Caco-2 (cell line): ENCODE measurements at regions not wholly inside any gene's neighbourhood (a gene's known extent, or its start where the extent isn't known, plus 50 kb on each side); places are given as distances from the start of the nearest gene placed in this dataset.

ENCODE experiments used
- BruUV-seq: library from RNA; stranded (reverse); fragments of 400-500 nt; replicated peaks from 2 replicates; lab custom pipeline; 2021; lab: Mats Ljungman, UMichigan
- CTCF ChIA-PET: fragments of 300-600 bp; sonication (Branson Sonifier 250); formaldehyde crosslinking; loops from one replicate; lab custom pipeline; 2022; ENCODE audit warnings: antibody characterized with exemption; lab: Charles Lee
- POLR2A ChIA-PET: fragments of 300-600 bp; sonication (Branson Sonifier 250); formaldehyde crosslinking; loops from one replicate; lab custom pipeline; 2022; ENCODE audit warnings: antibody characterized with exemption; lab: Charles Lee
- DNase-seq, 2 experiments: peaks; one replicate each; pipeline versions ENCODE4 v3.0.0 to v3.0.0-alpha.2; 2020 to 2022
- H3K27me3 ChIP-seq: replicated peaks from 2 replicates; pipeline ENCODE4 v1.6.0; 2011; ENCODE audit warnings: low read length; ENCODE audit not compliant: control insufficient read depth, insufficient read depth
- H3K36me3 ChIP-seq: 2 replicates; pipeline ENCODE4 v1.5.1; 2011; ENCODE audit warnings: low read length; ENCODE audit not compliant: control insufficient read depth, insufficient read depth
- H3K4me1 ChIP-seq: fragments of 250-450 bp; sonication (Bioruptor Pico); 2 replicates; pipeline ENCODE4 v1.5.1; 2020; ENCODE audit warnings: mild to moderate bottlenecking
- H3K4me3 ChIP-seq: 2 replicates; pipeline ENCODE4 v1.5.1; 2011; ENCODE audit warnings: low read depth, mild to moderate bottlenecking, control low read depth, low read length
- H3K9me3 ChIP-seq: fragments of 250-450 bp; sonication (Bioruptor Pico); 2 replicates; pipeline ENCODE4 v1.5.1; 2020; ENCODE audit warnings: mild to moderate bottlenecking, moderate library complexity
- H3K27ac Mint-ChIP-seq: one replicate; pipeline ENCODE4 v1.8.0; 2022; ENCODE audit warnings: mixed read lengths; ENCODE audit not compliant: unreplicated experiment
- H3K27me3 Mint-ChIP-seq: one replicate; pipeline ENCODE4 v1.8.0; 2022; ENCODE audit warnings: mixed read lengths; ENCODE audit not compliant: insufficient read depth, unreplicated experiment
- H3K36me3 Mint-ChIP-seq: one replicate; pipeline ENCODE4 v1.8.0; 2022; ENCODE audit warnings: mild to moderate bottlenecking, mixed read lengths; ENCODE audit not compliant: insufficient read depth, unreplicated experiment
- H3K4me1 Mint-ChIP-seq: one replicate; pipeline ENCODE4 v1.8.0; 2022; ENCODE audit warnings: low read depth, mixed read lengths; ENCODE audit not compliant: unreplicated experiment
- H3K4me3 Mint-ChIP-seq: one replicate; pipeline ENCODE4 v1.8.0; 2022; ENCODE audit warnings: mild to moderate bottlenecking, moderate library complexity, mixed read lengths; ENCODE audit not compliant: unreplicated experiment
- H3K9me3 Mint-ChIP-seq: one replicate; pipeline ENCODE4 v1.8.0; 2022; ENCODE audit warnings: mixed read lengths; ENCODE audit not compliant: unreplicated experiment
- intact Hi-C: fragments of 100-400 bp; cut with micrococcal nuclease; formaldehyde crosslinking; loops from one replicate; pipeline ENCODE4 v1.10.0; 2022; ENCODE audit not compliant: unreplicated experiment
- TF ChIP-seq, protein P1 (sequence below), 2 experiments: fragments of 200-600 bp in 1 of 2; IDR thresholded peaks; 1 replicate in 1 of 2; 2 replicates in 1 of 2; pipeline versions ENCODE4 v1.5.1 to v1.8.0; 2011 to 2022; ENCODE audit warnings: antibody characterized with exemption in 1 of 2, control low read depth in 1 of 2, inconsistent platforms in 1 of 2, low read depth in 1 of 2, low read length in 1 of 2, mild to moderate bottlenecking in 1 of 2, moderate library complexity in 1 of 2; ENCODE audit not compliant: insufficient read depth in 1 of 2, severe bottlenecking in 1 of 2, unreplicated experiment in 1 of 2

DNA sequence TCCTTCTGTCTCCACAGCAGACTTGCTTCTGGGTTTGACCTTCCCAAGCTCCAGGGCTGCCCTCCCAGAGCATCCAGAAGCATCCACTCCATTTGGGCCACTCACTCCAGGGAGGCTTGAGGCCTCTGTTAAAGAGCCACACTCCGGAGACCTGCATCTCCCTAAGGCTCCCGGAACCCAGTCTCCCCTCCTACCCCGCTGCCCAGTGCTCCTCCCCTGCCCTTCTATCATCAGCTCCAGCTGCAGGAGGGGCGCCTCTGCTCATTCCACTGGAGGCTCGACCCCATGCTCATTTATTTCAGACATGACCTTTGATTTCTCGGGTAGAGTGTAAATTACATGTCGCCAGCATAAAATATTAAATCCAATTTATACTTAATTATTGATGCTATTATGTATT, 142.5 kb downstream of the SYF2 start:
- POLR2A ChIA-PET, result no interaction called here

DNA sequence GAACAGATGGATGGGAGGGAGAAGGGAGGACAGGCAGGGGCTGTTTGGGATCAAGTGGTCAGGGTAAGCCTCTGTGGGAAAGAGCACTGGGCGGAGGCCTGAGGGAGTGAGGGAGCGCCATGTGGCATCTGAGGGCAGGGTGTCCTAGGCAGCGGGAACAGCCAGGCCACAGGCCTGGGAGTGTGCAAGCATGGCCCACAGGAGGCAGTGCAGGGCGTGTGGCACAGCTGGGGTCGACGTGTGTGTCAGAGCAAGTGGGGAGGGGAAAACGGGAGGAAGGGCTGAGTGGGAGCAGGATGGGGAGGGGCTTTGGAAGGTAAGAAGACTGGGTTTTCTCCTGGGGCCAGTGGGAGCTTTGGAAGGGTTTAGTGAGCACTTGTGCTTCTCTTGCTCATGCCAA, 143.4 kb downstream of the SYF2 start:
- no peak overlapping the region for H3K4me3 Mint-ChIP-seq
- no peaks in the 10 kb centered on the region for H3K27me3 ChIP-seq
- no peak overlapping the region for H3K27ac Mint-ChIP-seq
- TF ChIP-seq, protein P1, sequence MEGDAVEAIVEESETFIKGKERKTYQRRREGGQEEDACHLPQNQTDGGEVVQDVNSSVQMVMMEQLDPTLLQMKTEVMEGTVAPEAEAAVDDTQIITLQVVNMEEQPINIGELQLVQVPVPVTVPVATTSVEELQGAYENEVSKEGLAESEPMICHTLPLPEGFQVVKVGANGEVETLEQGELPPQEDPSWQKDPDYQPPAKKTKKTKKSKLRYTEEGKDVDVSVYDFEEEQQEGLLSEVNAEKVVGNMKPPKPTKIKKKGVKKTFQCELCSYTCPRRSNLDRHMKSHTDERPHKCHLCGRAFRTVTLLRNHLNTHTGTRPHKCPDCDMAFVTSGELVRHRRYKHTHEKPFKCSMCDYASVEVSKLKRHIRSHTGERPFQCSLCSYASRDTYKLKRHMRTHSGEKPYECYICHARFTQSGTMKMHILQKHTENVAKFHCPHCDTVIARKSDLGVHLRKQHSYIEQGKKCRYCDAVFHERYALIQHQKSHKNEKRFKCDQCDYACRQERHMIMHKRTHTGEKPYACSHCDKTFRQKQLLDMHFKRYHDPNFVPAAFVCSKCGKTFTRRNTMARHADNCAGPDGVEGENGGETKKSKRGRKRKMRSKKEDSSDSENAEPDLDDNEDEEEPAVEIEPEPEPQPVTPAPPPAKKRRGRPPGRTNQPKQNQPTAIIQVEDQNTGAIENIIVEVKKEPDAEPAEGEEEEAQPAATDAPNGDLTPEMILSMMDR (IDR thresholded peaks at IDR 0.05; ENCODE audit: insufficient read depth in 1 of 2, low read depth in 1 of 2, low read length in 1 of 2, severe bottlenecking in 1 of 2, unreplicated experiment in 1 of 2), result no peak
- no peaks in the 10 kb centered on the region for H3K36me3 ChIP-seq
- intact Hi-C loops, result no loop called here
- no peaks in the 10 kb centered on the region for H3K36me3 Mint-ChIP-seq
- DNase-seq, result no peak
- no TSS peak for BruUV-seq
- ChIA-PET CTCF (no interaction called here), POLR2A (no interaction called here)
- H3K9me3 ChIP-seq, result no peaks in the 10 kb centered on the region
- H3K4me1 Mint-ChIP-seq, result peaks cover 7% of the 10 kb centered on the region
- no peaks in the 10 kb centered on the region for H3K27me3 Mint-ChIP-seq
- no peak overlapping the region for H3K4me3 ChIP-seq
- H3K4me1 ChIP-seq, result no peaks in the 10 kb centered on the region
- no peaks in the 10 kb centered on the region for H3K9me3 Mint-ChIP-seq

More for the DNA sequence above, 142.5 kb downstream of the SYF2 start:
- DNase-seq, result no peak
- Histone ChIP-seq H3K36me3 (no peaks in the 10 kb centered on the region), H3K27me3 (no peaks in the 10 kb centered on the region), H3K4me3 (no peak overlapping the region), H3K9me3 (no peaks in the 10 kb centered on the region), H3K4me1 (no peaks in the 10 kb centered on the region)
- no peak overlapping the region for H3K4me3 Mint-ChIP-seq
- no TSS peak for BruUV-seq
- TF ChIP-seq, protein P1 (IDR thresholded peaks at IDR 0.05; ENCODE audit: insufficient read depth in 1 of 2, low read depth in 1 of 2, low read length in 1 of 2, severe bottlenecking in 1 of 2, unreplicated experiment in 1 of 2), result no peak
- intact Hi-C loops, result no loop called here
- H3K9me3 Mint-ChIP-seq, result no peaks in the 10 kb centered on the region
- no peaks in the 10 kb centered on the region for H3K36me3 Mint-ChIP-seq
- H3K4me1 Mint-ChIP-seq, result peaks cover 7% of the 10 kb centered on the region
- CTCF ChIA-PET, result no interaction called here
- H3K27me3 Mint-ChIP-seq, result no peaks in the 10 kb centered on the region
- H3K27ac Mint-ChIP-seq, result no peak overlapping the region

DNA sequence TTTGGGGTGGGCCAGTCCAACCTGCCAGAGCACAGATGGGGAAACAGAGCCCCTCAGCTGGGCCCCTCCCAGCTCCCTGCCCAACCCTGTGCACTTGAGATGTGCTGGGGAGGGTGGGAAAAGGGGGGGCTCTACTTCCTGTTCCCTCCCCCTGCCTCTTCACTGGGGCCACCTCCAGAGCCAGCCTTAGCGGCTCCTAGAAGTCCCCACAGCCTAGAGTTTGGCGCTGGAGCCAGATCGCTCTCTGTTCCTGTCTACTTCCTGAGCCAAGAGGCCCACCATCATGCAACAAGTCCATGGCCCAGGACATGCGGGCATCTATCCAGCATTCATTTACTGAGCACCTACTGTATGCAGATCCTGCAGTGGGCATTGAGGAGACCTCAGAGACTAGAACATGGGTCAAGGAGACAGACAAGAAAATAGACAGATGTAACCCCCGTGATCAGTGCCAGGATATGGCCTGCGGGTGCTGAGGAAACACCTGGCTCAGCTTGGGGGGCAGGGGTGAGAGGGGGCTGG, 144.1 kb downstream of the SYF2 start:
- no peak for DNase-seq
- ChIA-PET CTCF (no interaction called here), POLR2A (no interaction called here)
- no peaks in the 10 kb centered on the region for H3K9me3 ChIP-seq
- no peak overlapping the region for H3K4me3 ChIP-seq
- TF ChIP-seq, protein P1 (IDR thresholded peaks at IDR 0.05; ENCODE audit: insufficient read depth in 1 of 2, low read depth in 1 of 2, low read length in 1 of 2, severe bottlenecking in 1 of 2, unreplicated experiment in 1 of 2), result no peak
- H3K9me3 Mint-ChIP-seq, result no peaks in the 10 kb centered on the region
- intact Hi-C loops, result no loop called here
- H3K27me3 Mint-ChIP-seq, result no peaks in the 10 kb centered on the region
- no peaks in the 10 kb centered on the region for H3K27me3 ChIP-seq
- no peaks in the 10 kb centered on the region for H3K4me1 ChIP-seq
- H3K27ac Mint-ChIP-seq, result no peak overlapping the region
- no peak overlapping the region for H3K4me3 Mint-ChIP-seq
- H3K36me3 Mint-ChIP-seq, result no peaks in the 10 kb centered on the region
- BruUV-seq, result no TSS peak
- H3K4me1 Mint-ChIP-seq, result peaks cover 7% of the 10 kb centered on the region
- no peaks in the 10 kb centered on the region for H3K36me3 ChIP-seq
